IMR-90 (cell line): ENCODE measurements at regions not wholly inside any gene's neighbourhood (a gene's known extent, or its start where the extent isn't known, plus 50 kb on each side); places are given as distances from the start of the nearest gene placed in this dataset.

Source experiments
- ATAC-seq: fragments of 200-7000 bp; cut with Tn5 transposase; 2 replicates; pipeline ENCODE4 v1.9.1; 2020; ENCODE audit warnings: low read depth, mild to moderate bottlenecking, moderate library complexity
- BruUV-seq: library from RNA; stranded (reverse); fragments of 400-500 nt; replicated peaks from 2 replicates; lab custom pipeline; 2021; lab: Mats Ljungman, UMichigan
- CTCF ChIA-PET: fragments of 300-600 bp; formaldehyde crosslinking; extraction: SDS; loops from one replicate; lab custom pipeline; 2021; ENCODE audit warnings: antibody characterized with exemption; lab: Yijun Ruan, JAX
- POLR2A ChIA-PET: fragments of 300-600 bp; sonication (Branson Sonifier 250); formaldehyde crosslinking; loops from one replicate; lab custom pipeline; 2022; ENCODE audit warnings: antibody characterized with exemption; ENCODE audit not compliant: unreplicated experiment; lab: Charles Lee
- DNase-seq: peaks from one replicate; pipeline ENCODE4 v3.0.0; 2013
- H2AFZ ChIP-seq: replicated peaks from 2 replicates; pipeline ENCODE3; 2013; ENCODE audit warnings: low read length, mild to moderate bottlenecking; ENCODE audit not compliant: poor library complexity
- H2AK5ac ChIP-seq: 2 replicates; pipeline ENCODE4 v1.6.1; 2013; ENCODE audit warnings: low read depth, low read length, inconsistent platforms
- H2AK9ac ChIP-seq: replicated peaks from 2 replicates; pipeline ENCODE3; 2013; ENCODE audit warnings: mild to moderate bottlenecking, low read depth, low read length, moderate library complexity; ENCODE audit not compliant: poor library complexity
- H2BK120ac ChIP-seq: 2 replicates; pipeline ENCODE4 v1.6.1; 2013; ENCODE audit warnings: low read depth, low read length, inconsistent platforms
- H2BK15ac ChIP-seq: 3 replicates; pipeline ENCODE4 v1.6.1; 2013; ENCODE audit warnings: low read depth, low read length, inconsistent platforms
- H2BK20ac ChIP-seq: 2 replicates; pipeline ENCODE4 v1.6.1; 2013; ENCODE audit warnings: low read depth, mild to moderate bottlenecking, inconsistent platforms, low read length, moderate library complexity
- H2BK5ac ChIP-seq: 2 replicates; pipeline ENCODE4 v1.6.1; 2013; ENCODE audit warnings: mild to moderate bottlenecking, low read depth, low read length, inconsistent platforms; ENCODE audit not compliant: poor library complexity, severe bottlenecking
- H3K14ac ChIP-seq: replicated peaks from 2 replicates; pipeline ENCODE4 v1.6.1; 2013; ENCODE audit warnings: low read depth, low read length, inconsistent platforms
- H3K18ac ChIP-seq: 2 replicates; pipeline ENCODE4 v1.6.1; 2013; ENCODE audit warnings: low read depth, low read length, control low read depth
- H3K23ac ChIP-seq: 2 replicates; pipeline ENCODE4 v1.6.1; 2013; ENCODE audit warnings: low read depth, low read length, inconsistent platforms
- H3K27ac ChIP-seq: 2 replicates; pipeline ENCODE4 v1.5.1; 2013; ENCODE audit warnings: mild to moderate bottlenecking, control low read depth, low read length; ENCODE audit not compliant: insufficient read depth
- H3K27me3 ChIP-seq: 2 replicates; pipeline ENCODE4 v1.6.1; 2013; ENCODE audit warnings: low read length; ENCODE audit not compliant: control insufficient read depth, insufficient read depth
- H3K36me3 ChIP-seq: 2 replicates; pipeline ENCODE4 v1.6.1; 2013; ENCODE audit warnings: low read length, mixed read lengths; ENCODE audit not compliant: control insufficient read depth, insufficient read depth
- H3K4ac ChIP-seq: 2 replicates; pipeline ENCODE4 v1.6.1; 2013; ENCODE audit warnings: low read depth, low read length, inconsistent platforms
- H3K4me1 ChIP-seq: 2 replicates; pipeline ENCODE4 v1.6.1; 2013; ENCODE audit warnings: low read length, mixed read lengths; ENCODE audit not compliant: control insufficient read depth, insufficient read depth
- H3K4me2 ChIP-seq: 2 replicates; pipeline ENCODE4 v1.6.1; 2013; ENCODE audit warnings: low read depth, mild to moderate bottlenecking, control low read depth, low read length, moderate library complexity
- H3K4me3 ChIP-seq: 2 replicates; pipeline ENCODE4 v1.5.1; 2013; ENCODE audit warnings: low read depth, mild to moderate bottlenecking, control low read depth, low read length, moderate library complexity; ENCODE audit not compliant: insufficient read depth
- H3K56ac ChIP-seq: 2 replicates; pipeline ENCODE4 v1.6.1; 2013; ENCODE audit warnings: low read length, inconsistent platforms; ENCODE audit not compliant: insufficient read depth; ENCODE audit errors: extremely low read depth
- H3K79me1 ChIP-seq, 2 experiments: 2 replicates each; pipeline ENCODE4 v1.6.1; 2013; ENCODE audit warnings: low read length in 2 of 2, inconsistent platforms in 1 of 2, low read depth in 1 of 2
- H3K9ac ChIP-seq: 2 replicates; pipeline ENCODE4 v1.6.1; 2013; ENCODE audit warnings: low read depth, low read length, control low read depth
- H3K9me1 ChIP-seq: 2 replicates; pipeline ENCODE4 v1.6.1; 2013; ENCODE audit warnings: low read length, inconsistent platforms; ENCODE audit not compliant: insufficient read depth
- H3K9me3 ChIP-seq: 2 replicates; pipeline ENCODE4 v1.6.1; 2013; ENCODE audit warnings: low read length; ENCODE audit not compliant: control insufficient read depth, insufficient read depth
- H4K20me1 ChIP-seq: 2 replicates; pipeline ENCODE4 v1.6.1; 2013; ENCODE audit warnings: low read length, inconsistent platforms; ENCODE audit not compliant: insufficient read depth
- H4K5ac ChIP-seq: 2 replicates; pipeline ENCODE4 v1.6.1; 2013; ENCODE audit warnings: mild to moderate bottlenecking, low read depth, low read length, control low read depth
- H4K8ac ChIP-seq, 2 experiments: 2 replicates each; pipeline ENCODE4 v1.6.1; 2013; ENCODE audit warnings: low read depth in 2 of 2, low read length in 2 of 2, control low read depth in 1 of 2, inconsistent platforms in 1 of 2
- H4K91ac ChIP-seq: 2 replicates; pipeline ENCODE4 v1.6.1; 2013; ENCODE audit warnings: low read depth, low read length, inconsistent platforms; ENCODE audit not compliant: insufficient read depth
- BHLHE40 ChIP-seq: fragments of 150-350 bp; IDR thresholded peaks from 2 replicates; pipeline ENCODE4 v1.6.1; 2016; ENCODE audit warnings: mild to moderate bottlenecking, low read depth, low read length
- CEBPB ChIP-seq: IDR thresholded peaks from 2 replicates; pipeline ENCODE4 v1.6.1; 2012; ENCODE audit warnings: low read depth, low read length, improper control_type of control experiment
- CHD1 ChIP-seq: IDR thresholded peaks from 2 replicates; pipeline ENCODE4 v1.6.1; 2012; ENCODE audit warnings: low read depth, low read length, improper control_type of control experiment
- ELK1 ChIP-seq: fragments of 150-350 bp; IDR thresholded peaks from 2 replicates; pipeline ENCODE4 v1.6.1; 2016; ENCODE audit warnings: low read depth, mild to moderate bottlenecking, low read length, moderate library complexity, borderline replicate concordance
- FOS ChIP-seq: fragments of 150-350 bp; IDR thresholded peaks from 2 replicates; pipeline ENCODE4 v1.6.1; 2016; ENCODE audit warnings: low read depth, low read length
- MAFK ChIP-seq: IDR thresholded peaks from 2 replicates; pipeline ENCODE4 v1.6.1; 2012; ENCODE audit warnings: low read depth, low read length, improper control_type of control experiment
- MAZ ChIP-seq: IDR thresholded peaks from 2 replicates; pipeline ENCODE4 v1.6.1; 2012; ENCODE audit warnings: low read depth, mild to moderate bottlenecking, low read length, improper control_type of control experiment, moderate library complexity, borderline replicate concordance
- MXI1 ChIP-seq: IDR thresholded peaks from 2 replicates; pipeline ENCODE4 v1.6.1; 2012; ENCODE audit warnings: low read depth, mild to moderate bottlenecking, low read length, moderate library complexity, borderline replicate concordance
- NFE2L2 ChIP-seq: fragments of 150-350 bp; IDR thresholded peaks from 2 replicates; pipeline ENCODE4 v1.6.1; 2016; ENCODE audit warnings: low read depth, mild to moderate bottlenecking, low read length
- POLR2A ChIP-seq: IDR thresholded peaks from 2 replicates; pipeline ENCODE4 v1.6.1; 2012; ENCODE audit warnings: mild to moderate bottlenecking, low read depth, low read length
- RAD21 ChIP-seq: IDR thresholded peaks from 2 replicates; pipeline ENCODE4 v1.6.1; 2012; ENCODE audit warnings: low read length, improper control_type of control experiment
- RCOR1 ChIP-seq: IDR thresholded peaks from 2 replicates; pipeline ENCODE4 v1.6.1; 2012; ENCODE audit warnings: mild to moderate bottlenecking, low read length, improper control_type of control experiment; ENCODE audit not compliant: insufficient replicate concordance
- RFX5 ChIP-seq: IDR thresholded peaks from 2 replicates; pipeline ENCODE4 v1.8.0; 2012; ENCODE audit warnings: low read depth, mild to moderate bottlenecking, low read length, moderate library complexity
- SMC3 ChIP-seq: fragments of 150-350 bp; IDR thresholded peaks from 2 replicates; pipeline ENCODE4 v1.6.1; 2016; ENCODE audit warnings: low read depth, mild to moderate bottlenecking, antibody characterized with exemption, low read length, moderate library complexity
- WGBS, 2 experiments: methylation state at CpG; one replicate each; pipeline versions ENCODE4 v1.1.5 to v1.1.7; 2013; ENCODE audit warnings: missing lambda C conversion rate in 2 of 2; ENCODE audit not compliant: insufficient read length in 1 of 2; ENCODE audit errors: extremely low coverage in 2 of 2; 5-methylcytosine and 5-hydroxymethylcytosine counted together
- dilution Hi-C: fragments of 300-500 bp; cut with HindIII; formaldehyde crosslinking; loops from one replicate; pipeline ENCODE4 v1.14.3; 2018; ENCODE audit warnings: low sequenced_read_pairs; ENCODE audit not compliant: unreplicated experiment
- in situ Hi-C: fragments of 300-500 bp; cut with MboI; formaldehyde crosslinking; loops from 3 replicates; pipeline ENCODE4 v1.14.3; 2019; ENCODE audit warnings: low sequenced_read_pairs, inconsistent platforms, mixed read lengths
- intact Hi-C: fragments of 100-400 bp; cut with micrococcal nuclease; formaldehyde crosslinking; loops from 2 replicates; pipeline ENCODE4 v1.10.0; 2022
- TF ChIP-seq, protein P1 (sequence below): fragments of 150-350 bp; IDR thresholded peaks from 2 replicates; pipeline ENCODE4 v1.6.1; 2017; ENCODE audit warnings: mild to moderate bottlenecking, antibody characterized with exemption, low read length, low read depth
- TF ChIP-seq, protein P2 (sequence below): conservative IDR thresholded peaks from 2 replicates; pipeline ENCODE4 v1.5.1; 2012; ENCODE audit warnings: mild to moderate bottlenecking, low read depth, low read length, improper control_type of control experiment

DNA sequence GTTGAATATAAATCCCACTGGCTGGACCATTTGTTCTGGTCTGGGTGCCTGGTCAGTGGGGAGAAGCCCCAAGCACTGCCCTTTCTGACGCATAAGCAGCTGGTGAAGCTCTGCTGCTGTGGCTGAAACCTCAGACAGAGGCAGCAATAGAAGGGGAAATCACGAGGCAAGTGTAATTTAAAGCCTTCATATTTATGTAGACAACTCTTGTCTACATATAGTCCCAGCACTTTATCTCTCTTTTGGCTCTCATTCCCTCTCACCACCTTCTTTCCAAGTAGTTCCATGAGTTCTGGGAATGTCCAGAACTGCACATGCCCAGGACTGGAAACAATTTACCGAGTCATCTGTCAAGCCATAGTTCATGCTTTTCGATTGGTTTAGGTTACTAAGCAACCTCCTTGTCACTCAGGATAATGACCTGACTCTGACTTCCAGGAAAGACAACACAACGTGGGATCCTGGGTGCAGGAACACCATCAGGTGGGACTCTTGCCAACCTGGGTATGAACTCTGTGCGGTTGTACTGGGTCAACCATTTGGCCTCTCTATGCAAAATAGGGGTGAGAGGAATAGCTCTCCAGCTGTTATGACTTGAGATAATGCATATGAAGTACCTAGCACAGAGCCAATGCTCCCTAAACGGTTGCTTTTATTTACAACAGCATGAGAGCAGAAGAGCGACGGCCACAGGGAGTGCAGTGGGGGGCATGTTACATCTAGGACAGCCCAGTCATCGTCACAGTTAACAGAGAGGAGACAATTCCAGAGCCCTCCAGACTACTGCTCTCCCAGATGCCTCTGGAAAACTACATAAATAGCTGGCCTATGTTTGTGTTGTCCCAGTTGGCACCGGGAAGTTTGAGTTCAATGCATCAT, 321.9 kb downstream of the FOXO1 start:
- Histone ChIP-seq H2BK120ac (no peak overlapping the region), H3K4me2 (no peak overlapping the region), H3K4me3 (no peak overlapping the region), H3K14ac (no peak overlapping the region), H2AK9ac (no peak overlapping the region), H2BK20ac (no peak overlapping the region), H3K4me1 (no peaks in the 10 kb centered on the region), H3K27me3 (no peaks in the 10 kb centered on the region), H4K20me1 (no peaks in the 10 kb centered on the region), H4K91ac (no peak overlapping the region), H3K4ac (no peak overlapping the region), H3K36me3 (no peaks in the 10 kb centered on the region), H3K9me1 (no peaks in the 10 kb centered on the region), H2AK5ac (no peak overlapping the region), H3K9ac (no peak overlapping the region), H2BK5ac (no peak overlapping the region), H3K18ac (no peak overlapping the region), H3K9me3 (no peaks in the 10 kb centered on the region), H4K5ac (no peak overlapping the region), H2BK15ac (no peak overlapping the region), H3K79me1 (no peaks in the 10 kb centered on the region), H3K56ac (no peak overlapping the region), H2AFZ (no peak overlapping the region), H3K27ac (no peak overlapping the region), H4K8ac (no peak overlapping the region), H3K23ac (no peak overlapping the region)
- in situ Hi-C loops (no loop called here), intact Hi-C loops (no loop called here), dilution Hi-C loops (no loop called here)
- CTCF ChIA-PET, result no interaction called here
- DNase-seq, result no peak
- no TSS peak for BruUV-seq
- 29% methylated on average over 1 of the region's 11 CpGs; no CpG with 5 or more reads in 1 of the 2 experiments for WGBS, 2 experiments
- ATAC-seq, result no peak
- POLR2A ChIA-PET, result no interaction called here
- TF ChIP-seq SMC3 (no peak), ELK1 (no peak), RFX5 (no peak), MAZ (no peak), POLR2A (no peak), MXI1 (no peak), CHD1 (no peak), BHLHE40 (no peak), RAD21 (no peak), FOS (no peak), RCOR1 (no peak), CEBPB (no peak), MAFK (no peak), NFE2L2 (no peak)
- TF ChIP-seq, protein P1, sequence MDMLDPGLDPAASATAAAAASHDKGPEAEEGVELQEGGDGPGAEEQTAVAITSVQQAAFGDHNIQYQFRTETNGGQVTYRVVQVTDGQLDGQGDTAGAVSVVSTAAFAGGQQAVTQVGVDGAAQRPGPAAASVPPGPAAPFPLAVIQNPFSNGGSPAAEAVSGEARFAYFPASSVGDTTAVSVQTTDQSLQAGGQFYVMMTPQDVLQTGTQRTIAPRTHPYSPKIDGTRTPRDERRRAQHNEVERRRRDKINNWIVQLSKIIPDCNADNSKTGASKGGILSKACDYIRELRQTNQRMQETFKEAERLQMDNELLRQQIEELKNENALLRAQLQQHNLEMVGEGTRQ, result no peak
- TF ChIP-seq, protein P2, sequence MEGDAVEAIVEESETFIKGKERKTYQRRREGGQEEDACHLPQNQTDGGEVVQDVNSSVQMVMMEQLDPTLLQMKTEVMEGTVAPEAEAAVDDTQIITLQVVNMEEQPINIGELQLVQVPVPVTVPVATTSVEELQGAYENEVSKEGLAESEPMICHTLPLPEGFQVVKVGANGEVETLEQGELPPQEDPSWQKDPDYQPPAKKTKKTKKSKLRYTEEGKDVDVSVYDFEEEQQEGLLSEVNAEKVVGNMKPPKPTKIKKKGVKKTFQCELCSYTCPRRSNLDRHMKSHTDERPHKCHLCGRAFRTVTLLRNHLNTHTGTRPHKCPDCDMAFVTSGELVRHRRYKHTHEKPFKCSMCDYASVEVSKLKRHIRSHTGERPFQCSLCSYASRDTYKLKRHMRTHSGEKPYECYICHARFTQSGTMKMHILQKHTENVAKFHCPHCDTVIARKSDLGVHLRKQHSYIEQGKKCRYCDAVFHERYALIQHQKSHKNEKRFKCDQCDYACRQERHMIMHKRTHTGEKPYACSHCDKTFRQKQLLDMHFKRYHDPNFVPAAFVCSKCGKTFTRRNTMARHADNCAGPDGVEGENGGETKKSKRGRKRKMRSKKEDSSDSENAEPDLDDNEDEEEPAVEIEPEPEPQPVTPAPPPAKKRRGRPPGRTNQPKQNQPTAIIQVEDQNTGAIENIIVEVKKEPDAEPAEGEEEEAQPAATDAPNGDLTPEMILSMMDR, result no peak
